ENCODE measurements at regions not wholly inside any gene's neighbourhood (a gene's known extent, or its start where the extent isn't known, plus 50 kb on each side); places are given as distances from the start of the nearest gene placed in this dataset.

DNA sequence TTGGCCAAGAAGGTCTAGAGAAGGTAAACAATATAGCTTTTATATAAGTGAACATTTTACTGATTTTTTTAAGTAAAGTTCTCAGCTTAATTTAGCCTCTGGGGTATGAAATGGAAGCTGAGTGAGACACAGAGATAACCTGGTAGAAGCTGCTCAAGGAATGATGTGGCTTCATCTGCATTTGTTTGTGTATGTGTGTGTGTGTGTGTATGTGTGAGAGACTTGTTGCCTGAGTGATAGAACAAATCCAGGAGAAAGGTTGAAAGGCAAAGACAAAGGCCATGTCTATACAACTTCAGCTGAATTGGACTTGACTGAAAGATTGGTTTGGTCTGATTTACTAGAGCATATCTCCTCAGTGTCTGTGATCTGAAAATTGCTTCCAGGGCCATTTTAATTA lies 63.6 kb downstream of the PCDH7 start:
- no peaks in the 10 kb centered on the region for H3K27me3 Mint-ChIP-seq (ENCODE audit: low read depth in 3 of 3)
- intact Hi-C loops (cut with micrococcal nuclease), result no loop called here
- no peak overlapping the region for H3K4me3 Mint-ChIP-seq
- Histone ChIP-seq H3K9me3 (replicated peaks in 1 of 2; ENCODE audit: control insufficient read depth in 1 of 2, insufficient read depth in 1 of 2, low read length in 2 of 2) (no peaks in the 10 kb centered on the region), H3K79me2 (ENCODE audit: insufficient read depth, low read length) (no peaks in the 10 kb centered on the region), H3K4me3 (replicated peaks in 1 of 3; ENCODE audit: low read depth in 2 of 3, low read length in 3 of 3) (no peak overlapping the region), H3K36me3 (replicated peaks in 1 of 2; ENCODE audit: control insufficient read depth in 1 of 2, insufficient read depth in 2 of 2, low read length in 2 of 2) (no peaks in the 10 kb centered on the region), H3K4me2 (replicated peaks; ENCODE audit: extremely low read depth, low read length, poor library complexity, severe bottlenecking) (no peak overlapping the region), H3K4me1 (ENCODE audit: control insufficient read depth in 1 of 2, insufficient read depth in 2 of 2, low read length in 2 of 2) (no peaks in the 10 kb centered on the region), H3K9ac (ENCODE audit: insufficient read depth, low read length, poor library complexity, severe bottlenecking) (no peak overlapping the region), H3K27me3 (ENCODE audit: control insufficient read depth in 2 of 2, insufficient read depth in 2 of 2, low read length in 2 of 2) (no peaks in the 10 kb centered on the region), H3K27ac (ENCODE audit: low read depth in 1 of 2, low read length in 2 of 2) (no peak overlapping the region), H2AFZ (ENCODE audit: insufficient read depth, low read depth, low read length, poor library complexity, severe bottlenecking) (no peak overlapping the region), H4K20me1 (ENCODE audit: insufficient read depth, low read length) (no peaks in the 10 kb centered on the region)
- peaks cover 0 to 5% (median 2%) of the 10 kb centered on the region in 7 donors for H3K9me3 Mint-ChIP-seq
- no peak for DNase-seq
- no peaks in the 10 kb centered on the region for H3K36me3 Mint-ChIP-seq
- no peaks in the 10 kb centered on the region for H3K4me1 Mint-ChIP-seq
- TF ChIP-seq CTCF (IDR thresholded peaks at IDR 0.05), result no peak
- no peak overlapping the region for H3K27ac Mint-ChIP-seq

DNA sequence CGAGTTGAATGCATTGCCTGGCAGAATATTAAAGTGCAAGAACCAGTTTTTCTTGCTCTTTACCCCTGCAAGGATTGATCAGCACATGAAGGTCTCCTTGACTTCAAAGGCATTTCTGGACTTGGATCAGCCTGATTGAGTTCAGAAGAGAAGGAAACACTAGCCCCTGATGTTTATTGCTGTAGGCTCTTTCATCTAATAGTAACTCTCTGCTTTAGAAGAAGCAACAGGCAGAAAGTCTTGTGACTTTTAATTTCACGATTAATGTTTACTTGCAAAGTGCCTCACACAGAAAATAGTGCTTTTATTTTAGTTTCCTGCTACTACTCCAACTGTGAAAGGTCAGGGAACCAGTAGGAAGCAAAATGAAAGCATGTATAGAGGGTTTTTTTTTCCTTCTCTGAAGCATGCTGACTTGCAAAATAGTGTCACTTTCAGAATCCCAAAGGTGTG lies 69.1 kb downstream of the PCDH7 start:
- no peak overlapping the region for H3K4me3 ChIP-seq (replicated peaks in 1 of 3; ENCODE audit: low read depth in 2 of 3, low read length in 3 of 3)
- H3K9me3 ChIP-seq (replicated peaks in 1 of 2; ENCODE audit: control insufficient read depth in 1 of 2, insufficient read depth in 1 of 2, low read length in 2 of 2), result no peaks in the 10 kb centered on the region
- no peak overlapping the region for H3K9ac ChIP-seq (ENCODE audit: insufficient read depth, low read length, poor library complexity, severe bottlenecking)
- H3K27ac ChIP-seq (ENCODE audit: low read depth in 1 of 2, low read length in 2 of 2), result no peak overlapping the region
- H2AFZ ChIP-seq (ENCODE audit: insufficient read depth, low read depth, low read length, poor library complexity, severe bottlenecking), result no peak overlapping the region
- H3K4me2 ChIP-seq (replicated peaks; ENCODE audit: extremely low read depth, low read length, poor library complexity, severe bottlenecking), result no peak overlapping the region
- H3K27me3 ChIP-seq (ENCODE audit: control insufficient read depth in 2 of 2, insufficient read depth in 2 of 2, low read length in 2 of 2), result no peaks in the 10 kb centered on the region
- H3K27me3 Mint-ChIP-seq (ENCODE audit: low read depth in 3 of 3), result no peaks in the 10 kb centered on the region
- no peak overlapping the region for H3K27ac Mint-ChIP-seq
- no peaks in the 10 kb centered on the region for H3K36me3 Mint-ChIP-seq
- no peaks in the 10 kb centered on the region for H3K4me1 ChIP-seq (ENCODE audit: control insufficient read depth in 1 of 2, insufficient read depth in 2 of 2, low read length in 2 of 2)
- TF ChIP-seq CTCF (IDR thresholded peaks at IDR 0.05), result no peak
- H3K79me2 ChIP-seq (ENCODE audit: insufficient read depth, low read length), result no peaks in the 10 kb centered on the region
- DNase-seq, result no peak
- H4K20me1 ChIP-seq (ENCODE audit: insufficient read depth, low read length), result no peaks in the 10 kb centered on the region
- intact Hi-C loops (cut with micrococcal nuclease), result no loop called here
- peaks cover 0 to 2% (median 0%) of the 10 kb centered on the region in 7 donors for H3K9me3 Mint-ChIP-seq
- H3K4me3 Mint-ChIP-seq, result no peak overlapping the region
- no peaks in the 10 kb centered on the region for H3K36me3 ChIP-seq (replicated peaks in 1 of 2; ENCODE audit: control insufficient read depth in 1 of 2, insufficient read depth in 2 of 2, low read length in 2 of 2)
- H3K4me1 Mint-ChIP-seq, result no peaks in the 10 kb centered on the region
- WGBS (ENCODE audit: insufficient coverage), result 50% methylated on average over 1 of the region's 2 CpGs
